Smooth muscle cell (in vitro differentiated cells): ENCODE measurements at regions not wholly inside any gene's neighbourhood (a gene's known extent, or its start where the extent isn't known, plus 50 kb on each side); places are given as distances from the start of the nearest gene placed in this dataset.

ENCODE experiments used
- DNase-seq: peaks from one replicate; lab custom pipeline; 2025; ENCODE audit not compliant: unreplicated experiment; lab: John Stamatoyannopoulos, UW
- H2AFZ ChIP-seq: fragments of 200-600 bp; sonication (generic); 2 replicates; pipeline ENCODE4 v1.6.0; 2016; ENCODE audit warnings: antibody characterized with exemption, low read depth, mild to moderate bottlenecking
- H3F3A ChIP-seq: fragments of 200-600 bp; sonication (generic); 2 replicates; pipeline ENCODE4 v1.6.0; 2017; ENCODE audit warnings: antibody characterized with exemption, low read depth
- H3K27ac ChIP-seq: fragments of 200-600 bp; sonication (generic); 2 replicates; pipeline ENCODE4 v1.5.1; 2016; ENCODE audit warnings: low read depth, mild to moderate bottlenecking
- H3K27me3 ChIP-seq: fragments of 200-600 bp; sonication (generic); 2 replicates; pipeline ENCODE4 v1.6.1; 2016; ENCODE audit warnings: low read depth, mild to moderate bottlenecking
- H3K36me3 ChIP-seq: fragments of 200-600 bp; sonication (generic); 2 replicates; pipeline ENCODE4 v1.5.1; 2016; ENCODE audit warnings: low read depth
- H3K4me1 ChIP-seq: fragments of 200-600 bp; sonication (generic); 2 replicates; pipeline ENCODE4 v1.5.1; 2016; ENCODE audit warnings: low read depth
- H3K4me2 ChIP-seq: fragments of 200-600 bp; sonication (generic); 2 replicates; pipeline ENCODE4 v1.6.0; 2016; ENCODE audit warnings: mild to moderate bottlenecking
- H3K4me3 ChIP-seq: fragments of 200-600 bp; sonication (generic); 2 replicates; pipeline ENCODE4 v1.5.1; 2016; ENCODE audit warnings: mild to moderate bottlenecking
- H3K79me2 ChIP-seq: fragments of 200-600 bp; sonication (generic); 2 replicates; pipeline ENCODE4 v1.6.0; 2016; ENCODE audit warnings: low read depth, mild to moderate bottlenecking
- H3K9ac ChIP-seq: fragments of 200-600 bp; sonication (generic); 2 replicates; pipeline ENCODE4 v1.6.0; 2016; ENCODE audit warnings: low read depth
- H3K9me3 ChIP-seq: fragments of 200-600 bp; sonication (generic); replicated peaks from 2 replicates; pipeline ENCODE4 v1.5.1; 2016; ENCODE audit warnings: low read depth
- H4K20me1 ChIP-seq: fragments of 200-600 bp; sonication (generic); 2 replicates; pipeline ENCODE4 v1.6.0; 2016; ENCODE audit warnings: low read depth
- CTCF ChIP-seq: fragments of 200-600 bp; sonication (generic); IDR thresholded peaks from 2 replicates; pipeline ENCODE4 v1.5.1; 2017; ENCODE audit warnings: borderline replicate concordance, mild to moderate bottlenecking, antibody characterized with exemption; ENCODE audit not compliant: insufficient read depth, poor library complexity, severe bottlenecking
- WGBS: methylation state at CpG from one replicate; pipeline ENCODE4 v1.1.7; 2016; ENCODE audit warnings: low lambda C conversion rate; 5-methylcytosine and 5-hydroxymethylcytosine counted together

- H3K27me3 ChIP-seq, result no peaks in the 10 kb centered on the region
- H4K20me1 ChIP-seq, result no peaks in the 10 kb centered on the region
- no peak overlapping the region for H3K9ac ChIP-seq
- H3K79me2 ChIP-seq, result no peaks in the 10 kb centered on the region
- no peak for DNase-seq
- H3K9me3 ChIP-seq, result no peaks in the 10 kb centered on the region
- no peaks in the 10 kb centered on the region for H3K4me1 ChIP-seq
- H3K36me3 ChIP-seq, result no peaks in the 10 kb centered on the region
- no peak overlapping the region for H2AFZ ChIP-seq
- no peak overlapping the region for H3K4me2 ChIP-seq
- 92% methylated on average over 24 of the region's 24 CpGs for WGBS
- H3K4me3 ChIP-seq, result no peak overlapping the region
- TF ChIP-seq CTCF, result no peak
- no peak overlapping the region for H3K27ac ChIP-seq
- H3F3A ChIP-seq, result no peaks in the 10 kb centered on the region
These were observed 183.6 kb upstream of the NFE2L3 start for GRCh38 chr7:25968205-25968993.

- WGBS, result 86% methylated on average over 4 of the region's 4 CpGs
- no peak for TF ChIP-seq CTCF
- H3K4me2 ChIP-seq, result no peak overlapping the region
- H3K27me3 ChIP-seq, result no peaks in the 10 kb centered on the region
- no peaks in the 10 kb centered on the region for H3K4me1 ChIP-seq
- H3F3A ChIP-seq, result no peaks in the 10 kb centered on the region
- no peaks in the 10 kb centered on the region for H3K9me3 ChIP-seq
- no peak for DNase-seq
- H3K36me3 ChIP-seq, result no peaks in the 10 kb centered on the region
- H3K4me3 ChIP-seq, result no peak overlapping the region
- H2AFZ ChIP-seq, result no peak overlapping the region
- no peak overlapping the region for H3K27ac ChIP-seq
- H3K79me2 ChIP-seq, result no peaks in the 10 kb centered on the region
- no peak overlapping the region for H3K9ac ChIP-seq
- H4K20me1 ChIP-seq, result no peaks in the 10 kb centered on the region
These were observed 181.6 kb upstream of the NFE2L3 start for GRCh38 chr7:25970356-25970755.

- no peak for DNase-seq
- Histone ChIP-seq H3K4me1 (no peaks in the 10 kb centered on the region), H3K4me2 (no peak overlapping the region), H4K20me1 (no peaks in the 10 kb centered on the region), H2AFZ (no peak overlapping the region), H3K36me3 (no peaks in the 10 kb centered on the region), H3K27me3 (no peaks in the 10 kb centered on the region), H3K4me3 (no peak overlapping the region), H3K79me2 (no peaks in the 10 kb centered on the region), H3K9me3 (no peaks in the 10 kb centered on the region), H3K9ac (no peak overlapping the region), H3F3A (no peaks in the 10 kb centered on the region), H3K27ac (no peak overlapping the region)
- 69% methylated on average over 5 of the region's 5 CpGs for WGBS
- TF ChIP-seq CTCF, result no peak
These were observed 181.1 kb upstream of the NFE2L3 start for GRCh38 chr7:25970911-25971310.

- H3K27ac ChIP-seq, result no peak overlapping the region
- H3K27me3 ChIP-seq, result no peaks in the 10 kb centered on the region
- H2AFZ ChIP-seq, result no peak overlapping the region
- no peak overlapping the region for H3K4me3 ChIP-seq
- H3K9ac ChIP-seq, result no peak overlapping the region
- no peaks in the 10 kb centered on the region for H4K20me1 ChIP-seq
- no peak overlapping the region for H3K4me2 ChIP-seq
- H3K9me3 ChIP-seq, result no peaks in the 10 kb centered on the region
- no peaks in the 10 kb centered on the region for H3K79me2 ChIP-seq
- H3K4me1 ChIP-seq, result no peaks in the 10 kb centered on the region
- DNase-seq, result no peak
- H3F3A ChIP-seq, result no peaks in the 10 kb centered on the region
- no peaks in the 10 kb centered on the region for H3K36me3 ChIP-seq
- no peak for TF ChIP-seq CTCF
These were observed 175.4 kb upstream of the NFE2L3 start for GRCh38 chr7:25976630-25977029.
